ACC112 (cell line): ENCODE measurements at regions not wholly inside any gene's neighbourhood (a gene's known extent, or its start where the extent isn't known, plus 50 kb on each side); places are given as distances from the start of the nearest gene placed in this dataset.
"Not testable (repeated sequence)": the region's sequence is repeated elsewhere in the genome, so short reads cannot be mapped to it uniquely, and the experiment has no call there.

ENCODE experiments used
- H2AFZ ChIP-seq: fragments of 200-600 bp; sonication (generic); one replicate; pipeline ENCODE4 v1.6.0; 2017; ENCODE audit warnings: antibody characterized with exemption, low read length; ENCODE audit not compliant: unreplicated experiment
- H3K27ac ChIP-seq: fragments of 200-600 bp; sonication (generic); 2 replicates; pipeline ENCODE4 v1.5.1; 2014; ENCODE audit warnings: low read depth, mild to moderate bottlenecking, antibody characterized with exemption, low read length, moderate library complexity
- H3K27me3 ChIP-seq: fragments of 200-600 bp; sonication (generic); 2 replicates; pipeline ENCODE4 v1.6.1; 2014; ENCODE audit warnings: mild to moderate bottlenecking, antibody characterized with exemption, low read length, moderate library complexity, mixed read lengths; ENCODE audit not compliant: insufficient read depth
- H3K36me3 ChIP-seq: fragments of 200-600 bp; sonication (generic); 2 replicates; pipeline ENCODE4 v1.6.1; 2016; ENCODE audit warnings: mild to moderate bottlenecking, antibody characterized with exemption, low read length, moderate library complexity, mixed read lengths; ENCODE audit not compliant: insufficient read depth
- H3K4me1 ChIP-seq: fragments of 200-600 bp; sonication (generic); one replicate; pipeline ENCODE4 v1.6.1; 2016; ENCODE audit warnings: low read length, mixed read lengths; ENCODE audit not compliant: insufficient read depth, unreplicated experiment, control insufficient read depth
- H3K4me3 ChIP-seq: fragments of 200-600 bp; sonication (generic); 2 replicates; pipeline ENCODE4 v1.5.1; 2014; ENCODE audit warnings: mild to moderate bottlenecking, low read depth, low read length
- H3K79me2 ChIP-seq: fragments of 200-600 bp; sonication (generic); one replicate; pipeline ENCODE4 v1.6.0; 2016; ENCODE audit warnings: low read length; ENCODE audit not compliant: control insufficient read depth, unreplicated experiment, insufficient read depth

GRCh38 chr3:22392286-22392685 is 641.3 kb upstream of the ZNF385D start:
- H3K36me3 ChIP-seq = no peaks in the 10 kb centered on the region
- H3K4me3 ChIP-seq = no peak overlapping the region
- H3K27me3 ChIP-seq = no peaks in the 10 kb centered on the region
- no peak overlapping the region for H2AFZ ChIP-seq
- no peaks in the 10 kb centered on the region for H3K4me1 ChIP-seq
- no peak overlapping the region for H3K27ac ChIP-seq
- no peaks in the 10 kb centered on the region for H3K79me2 ChIP-seq

GRCh38 chr3:22392859-22393258 is 641.8 kb upstream of the ZNF385D start:
- no peaks in the 10 kb centered on the region for H3K4me1 ChIP-seq
- H3K4me3 ChIP-seq = no peak overlapping the region
- H3K27me3 ChIP-seq = no peaks in the 10 kb centered on the region
- no peaks in the 10 kb centered on the region for H3K79me2 ChIP-seq
- no peak overlapping the region for H2AFZ ChIP-seq
- no peaks in the 10 kb centered on the region for H3K36me3 ChIP-seq
- H3K27ac ChIP-seq = no peak overlapping the region

GRCh38 chr3:22399566-22399965 is 648.6 kb upstream of the ZNF385D start:
- Histone ChIP-seq H3K4me1 (peaks cover 13% of the 10 kb centered on the region), H3K27ac (no peak overlapping the region), H3K27me3 (no peaks in the 10 kb centered on the region), H2AFZ (no peak overlapping the region), H3K4me3 (no peak overlapping the region), H3K79me2 (no peaks in the 10 kb centered on the region), H3K36me3 (no peaks in the 10 kb centered on the region)

- Histone ChIP-seq H3K27me3 (no peaks in the 10 kb centered on the region), H3K4me3 (no peak overlapping the region), H3K36me3 (no peaks in the 10 kb centered on the region), H3K79me2 (no peaks in the 10 kb centered on the region), H3K27ac (no peak overlapping the region), H2AFZ (no peak overlapping the region), H3K4me1 (peaks cover 13% of the 10 kb centered on the region)
These were observed 650.5 kb upstream of the ZNF385D start for GRCh38 chr3:22401499-22401898.

GRCh38 chr3:22414239-22414638 is 663.2 kb upstream of the ZNF385D start:
- Histone ChIP-seq H3K27ac (no peak overlapping the region), H3K36me3 (no peaks in the 10 kb centered on the region), H2AFZ (no peak overlapping the region), H3K79me2 (no peaks in the 10 kb centered on the region), H3K4me3 (no peak overlapping the region), H3K4me1 (no peaks in the 10 kb centered on the region), H3K27me3 (no peaks in the 10 kb centered on the region)

GRCh38 chr3:22416838-22417446 is 665.9 kb upstream of the ZNF385D start:
- H3K27ac ChIP-seq, H3K4me1 ChIP-seq, H3K4me3 ChIP-seq, H3K36me3 ChIP-seq, H2AFZ ChIP-seq, H3K79me2 ChIP-seq, H3K27me3 ChIP-seq: not testable (repeated sequence)

- Histone ChIP-seq H3K79me2 (no peaks in the 10 kb centered on the region), H3K4me1 (no peaks in the 10 kb centered on the region), H3K4me3 (no peak overlapping the region), H2AFZ (no peak overlapping the region), H3K27me3 (no peaks in the 10 kb centered on the region), H3K36me3 (no peaks in the 10 kb centered on the region), H3K27ac (no peak overlapping the region)
These were observed 668.3 kb upstream of the ZNF385D start for GRCh38 chr3:22419261-22419660.

- Histone ChIP-seq H3K79me2 (no peaks in the 10 kb centered on the region), H3K36me3 (no peaks in the 10 kb centered on the region), H3K4me3 (no peak overlapping the region), H3K27me3 (no peaks in the 10 kb centered on the region), H2AFZ (no peak overlapping the region), H3K27ac (no peak overlapping the region), H3K4me1 (no peaks in the 10 kb centered on the region)
These were observed 670.6 kb upstream of the ZNF385D start for GRCh38 chr3:22421589-22421988.

GRCh38 chr3:22431334-22431733 is 680.3 kb upstream of the ZNF385D start:
- Histone ChIP-seq H2AFZ (no peak overlapping the region), H3K4me1 (no peaks in the 10 kb centered on the region), H3K27ac (no peak overlapping the region), H3K27me3 (no peaks in the 10 kb centered on the region), H3K36me3 (no peaks in the 10 kb centered on the region), H3K79me2 (no peaks in the 10 kb centered on the region), H3K4me3 (no peak overlapping the region)

GRCh38 chr3:22439626-22440025 is 688.6 kb upstream of the ZNF385D start:
- Histone ChIP-seq H3K27me3 (no peaks in the 10 kb centered on the region), H2AFZ (no peak overlapping the region), H3K4me1 (no peaks in the 10 kb centered on the region), H3K4me3 (no peak overlapping the region), H3K36me3 (no peaks in the 10 kb centered on the region), H3K27ac (no peak overlapping the region), H3K79me2 (no peaks in the 10 kb centered on the region)

- no peaks in the 10 kb centered on the region for H3K36me3 ChIP-seq
- H3K79me2 ChIP-seq = no peaks in the 10 kb centered on the region
- H3K27ac ChIP-seq = no peak overlapping the region
- no peak overlapping the region for H3K4me3 ChIP-seq
- H2AFZ ChIP-seq = no peak overlapping the region
- H3K4me1 ChIP-seq = no peaks in the 10 kb centered on the region
- no peaks in the 10 kb centered on the region for H3K27me3 ChIP-seq
These were observed 690.7 kb upstream of the ZNF385D start for GRCh38 chr3:22441711-22442110.
